Skeletal muscle tissue (tissue), 4 donors: ENCODE measurements at regions not wholly inside any gene's neighbourhood (a gene's known extent, or its start where the extent isn't known, plus 50 kb on each side); places are given as distances from the start of the nearest gene placed in this dataset. TPM values are rescaled to one million over a fixed set of nuclear protein-coding genes. Genes with fewer than 3 reads are reported as not detected.

Source experiments
- H3K27ac ChIP-seq: one replicate; pipeline ENCODE4 v1.7.0; 2013; ENCODE audit warnings: mild to moderate bottlenecking, low read depth, low read length, inconsistent platforms
- H3K27me3 ChIP-seq, 3 donors: one replicate each; pipeline ENCODE4 v1.7.0; 2013; ENCODE audit warnings: low read length in 3 of 3; ENCODE audit not compliant: control insufficient read depth in 3 of 3, insufficient read depth in 3 of 3
- H3K36me3 ChIP-seq, 3 donors: one replicate each; pipeline ENCODE4 v1.7.0; 2013; ENCODE audit warnings: low read length in 3 of 3; ENCODE audit not compliant: control insufficient read depth in 3 of 3, insufficient read depth in 3 of 3
- H3K4me1 ChIP-seq, 3 donors: one replicate each; pipeline ENCODE4 v1.7.0; 2013; ENCODE audit warnings: low read length in 3 of 3, mild to moderate bottlenecking in 3 of 3; ENCODE audit not compliant: control insufficient read depth in 3 of 3, insufficient read depth in 3 of 3
- H3K4me3 ChIP-seq, 3 donors: one replicate each; pipeline ENCODE4 v1.7.0; 2013; ENCODE audit warnings: low read length in 3 of 3
- H3K9ac ChIP-seq, 3 donors: one replicate each; pipeline ENCODE4 v1.7.0; 2013; ENCODE audit warnings: low read length in 3 of 3, mild to moderate bottlenecking in 3 of 3, moderate library complexity in 2 of 3, low read depth in 1 of 3
- H3K9me3 ChIP-seq, 3 donors: one replicate each; pipeline ENCODE4 v1.7.0; 2013; ENCODE audit warnings: low read length in 3 of 3; ENCODE audit not compliant: control insufficient read depth in 3 of 3
- small RNA-seq: library from RNA; depleted of rRNA; stranded (forward); fragments of <200 nt; gene quantifications from one replicate; pipeline ENCODE3, GENCODE V24; 2014
- donor health status: Osteomylitis.

DNA sequence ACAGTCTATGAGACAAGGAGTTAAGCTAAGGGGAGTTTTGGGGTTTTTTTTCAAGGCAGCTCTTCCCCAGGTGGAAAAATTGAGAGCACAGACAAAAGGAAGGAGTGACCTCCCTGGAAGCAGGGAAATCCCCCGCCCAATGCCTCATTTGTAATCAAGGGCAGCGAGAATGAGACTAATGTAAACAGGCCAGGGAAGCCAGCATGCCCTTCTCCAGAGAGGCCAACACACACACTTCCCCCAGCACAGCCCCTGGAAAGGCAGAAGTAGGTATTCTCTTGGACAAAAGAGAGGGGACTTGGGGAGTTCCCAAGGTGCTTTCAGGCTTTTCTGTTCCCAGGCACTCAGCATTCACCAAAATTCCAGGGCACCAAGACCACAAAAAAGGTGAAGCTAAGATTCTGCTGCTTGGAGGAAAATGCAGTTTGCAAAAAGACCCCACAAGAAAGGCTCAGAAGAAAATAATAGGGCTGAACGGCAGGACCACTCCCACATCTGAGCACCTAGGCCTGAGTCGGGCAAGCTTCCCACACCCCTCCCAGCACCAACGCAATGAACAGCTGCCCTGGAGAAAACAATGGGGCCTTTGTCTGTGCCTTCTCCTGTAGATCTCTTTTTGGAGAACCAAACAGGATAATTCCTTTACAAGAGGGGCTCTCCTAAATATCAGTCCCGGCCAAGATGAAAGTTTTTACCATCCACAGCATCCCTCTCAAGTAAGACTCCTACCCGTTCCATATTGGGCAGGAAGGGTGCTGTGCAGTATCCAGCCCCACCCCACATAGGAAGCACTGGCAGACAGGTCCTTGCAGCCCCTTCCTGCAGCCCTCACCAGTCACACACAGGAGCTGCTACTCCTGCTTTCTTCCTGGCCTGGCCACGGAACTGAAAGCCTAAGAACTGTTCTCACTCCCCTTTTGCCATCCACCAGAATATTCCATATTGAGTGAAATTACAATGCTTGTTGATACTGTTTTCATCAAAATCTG, 70.7 kb upstream of the AKIP1 start:
- peak overlapping the region; percentile 15 for H3K27ac ChIP-seq

GRCh38 chr11:8841899-8842298, 69.1 kb upstream of the AKIP1 start:
- no peaks in the 10 kb centered on the region for H3K9me3 ChIP-seq
- no peaks in the 10 kb centered on the region for H3K27me3 ChIP-seq
- H3K36me3 ChIP-seq, result no peaks in the 10 kb centered on the region
- H3K4me3 ChIP-seq, result no peak overlapping the region
- H3K4me1 ChIP-seq, result peaks cover 8 to 16% (median 14%) of the 10 kb centered on the region in 3 donors
- H3K27ac ChIP-seq, result no peak overlapping the region
- H3K9ac ChIP-seq, result no peak overlapping the region

More for the DNA sequence above, 70.7 kb upstream of the AKIP1 start:
- no peaks in the 10 kb centered on the region for H3K27me3 ChIP-seq
- H3K9ac ChIP-seq, result no peak overlapping the region
- no peaks in the 10 kb centered on the region for H3K36me3 ChIP-seq
- peaks cover 8 to 18% (median 16%) of the 10 kb centered on the region in 3 donors for H3K4me1 ChIP-seq
- H3K9me3 ChIP-seq, result no peaks in the 10 kb centered on the region
- no peak overlapping the region for H3K4me3 ChIP-seq

DNA sequence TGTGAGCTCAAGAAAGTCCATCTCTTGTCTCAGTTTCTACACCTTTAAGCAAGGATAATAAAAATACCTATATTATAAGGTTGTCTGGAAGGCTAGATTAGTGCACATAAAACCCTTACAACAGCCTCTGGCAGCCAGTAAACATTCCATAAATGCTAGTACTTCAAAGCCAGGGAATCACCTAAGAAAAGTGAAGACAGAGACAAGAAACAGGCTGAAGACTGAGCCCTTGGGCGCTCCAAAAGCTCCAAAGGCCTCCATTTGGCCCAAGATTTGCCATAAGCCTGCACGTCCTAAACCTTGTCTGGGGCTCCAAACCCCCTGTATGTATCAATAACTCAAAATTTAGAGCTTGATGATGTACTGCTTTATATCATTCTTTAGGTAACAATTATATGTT, 52.2 kb upstream of the AKIP1 start:
- Histone ChIP-seq H3K4me1 (no peaks in the 10 kb centered on the region), H3K27ac (no peak overlapping the region), H3K27me3 (no peaks in the 10 kb centered on the region), H3K9ac (no peak overlapping the region), H3K36me3 (no peaks in the 10 kb centered on the region), H3K9me3 (no peaks in the 10 kb centered on the region), H3K4me3 (no peak overlapping the region)

Small RNAs in the stretch of these regions (small RNA-seq; reads per million reads assigned to genes)
- gene RNA5SP330, result not detected
